ENCODE measurements at regions not wholly inside any gene's neighbourhood (a gene's known extent, or its start where the extent isn't known, plus 50 kb on each side); places are given as distances from the start of the nearest gene placed in this dataset.

GRCh38 chr16:86062271-86062965, 163.5 kb downstream of the IRF8 start:
- no peaks in the 10 kb centered on the region for H3K9me3 ChIP-seq
- TF ChIP-seq CHD4 (IDR thresholded peaks at IDR 0.05; ENCODE audit: borderline replicate concordance): no peak
- TF ChIP-seq BCL3 (IDR thresholded peaks at IDR 0.05): no peak
- TF ChIP-seq ZSCAN20 (CRISPR knock-in tag; IDR thresholded peaks at IDR 0.05): no peak
- no peak for TF ChIP-seq ELK1 (IDR thresholded peaks at IDR 0.05; ENCODE audit: low read depth, low read length)
- TF ChIP-seq ATOH8 (CRISPR knock-in tag; IDR thresholded peaks at IDR 0.05; ENCODE audit: low read depth): no peak
- TF ChIP-seq HOXA7 (CRISPR knock-in tag; IDR thresholded peaks at IDR 0.05): no peak
- DNase-seq (ENCODE audit: low read depth in 1 of 2, low spot score in 1 of 2): no peak
- WGBS (ENCODE audit: missing lambda C conversion rate): 61% methylated on average over 19 of the region's 19 CpGs
- CTCF ChIA-PET: interaction anchor here (1.2 to 2.1 kb wide), 4 partner anchors 12 to 455 kb away, joined by 3 to 12 read pairs (median 4); no protein-coding TSS in a partner anchor
- ATAC-seq: no peak
- H3K4me3 ChIP-seq: no peak overlapping the region
- POLR2A ChIA-PET: no interaction called here
- H3K4me2 ChIP-seq: no peak overlapping the region
- no peaks in the 10 kb centered on the region for H3K4me1 ChIP-seq
- H3K27ac ChIP-seq: no peak overlapping the region
- no peak for FAIRE-seq

GRCh38 chr16:86063760-86064405, 164.9 kb downstream of the IRF8 start:
- TF ChIP-seq ZFP36 (IDR thresholded peaks at IDR 0.05; ENCODE audit: borderline replicate concordance, partially characterized antibody) (no peak), BHLHE40 (IDR thresholded peaks at IDR 0.05; ENCODE audit: low read depth, low read length) (no peak), NR3C1 (IDR thresholded peaks at IDR 0.05) (no peak), HMGXB4 (CRISPR knock-in tag; IDR thresholded peaks at IDR 0.05; ENCODE audit: borderline replicate concordance) (no peak), RNF2 (IDR thresholded peaks at IDR 0.05; ENCODE audit: borderline replicate concordance, low read depth) (no peak), ZNF302 (CRISPR knock-in tag; IDR thresholded peaks at IDR 0.05) (no peak), CBX8 (IDR thresholded peaks at IDR 0.05) (no peak), RAD21 (conservative IDR thresholded peaks at IDR 0.05 in 1 of 2, IDR thresholded peaks at IDR 0.05 in 1 of 2) (no peak)
- Histone ChIP-seq H3K4me3 (no peak overlapping the region), H3K4me2 (no peak overlapping the region), H3K27ac (no peak overlapping the region), H3K4me1 (no peaks in the 10 kb centered on the region), H3K9me3 (no peaks in the 10 kb centered on the region)
- CTCF ChIA-PET: interaction anchor here (0.6 to 5.0 kb wide), 5 partner anchors 9 to 455 kb away, joined by 4 to 45 read pairs (median 8); no protein-coding TSS in a partner anchor
- FAIRE-seq: no peak
- no peak for ATAC-seq
- POLR2A ChIA-PET: no interaction called here
- DNase-seq (ENCODE audit: low read depth in 1 of 2, low spot score in 1 of 2): no peak
- WGBS (ENCODE audit: missing lambda C conversion rate): 58% methylated on average over 9 of the region's 9 CpGs

Data from A549 (cell line).